ENCODE measurements at regions not wholly inside any gene's neighbourhood (a gene's known extent, or its start where the extent isn't known, plus 50 kb on each side); places are given as distances from the start of the nearest gene placed in this dataset.

DNA sequence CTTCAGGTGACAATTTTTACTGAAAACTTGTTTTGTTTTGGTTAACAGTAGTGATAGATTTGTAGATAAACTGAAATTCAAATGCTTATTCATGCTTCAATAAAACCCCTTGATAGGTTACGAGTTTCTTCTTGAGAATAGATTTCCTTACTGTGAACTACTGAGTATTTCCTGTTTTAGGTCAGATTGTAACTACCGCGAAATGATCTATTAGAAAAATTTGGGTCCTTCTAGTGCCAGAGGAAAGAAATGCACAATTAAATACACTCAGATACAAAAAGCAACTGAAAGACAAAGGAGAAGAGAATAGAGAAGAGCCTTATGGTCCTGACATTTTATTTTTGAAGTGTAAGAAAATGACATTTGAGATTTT is 251.7 kb upstream of the TBL1XR1 start:
- H3K36me3 ChIP-seq (replicated peaks; ENCODE audit: insufficient read depth, low read length), result no peaks in the 10 kb centered on the region
- no peak overlapping the region for H3K4me2 ChIP-seq (ENCODE audit: low read depth, low read length)
- H3K9me2 ChIP-seq (replicated peaks; ENCODE audit: insufficient read depth, low read length), result no peaks in the 10 kb centered on the region
- no peak overlapping the region for H3K27ac ChIP-seq (ENCODE audit: low read length)
- no peaks in the 10 kb centered on the region for H3F3A ChIP-seq (ENCODE audit: insufficient read depth, low read length)
- no peaks in the 10 kb centered on the region for H4K20me1 ChIP-seq (ENCODE audit: insufficient read depth, low read length)
- no peak overlapping the region for H2AFZ ChIP-seq (ENCODE audit: low read length)
- DNase-seq, result no peak
- no peaks in the 10 kb centered on the region for H3K27me3 ChIP-seq (replicated peaks; ENCODE audit: insufficient read depth, low read length)
- H3K9me3 ChIP-seq (replicated peaks; ENCODE audit: insufficient read depth, low read length), result no peaks in the 10 kb centered on the region
- H3K9ac ChIP-seq (ENCODE audit: low read length), result no peak overlapping the region
- no peaks in the 10 kb centered on the region for H3K4me1 ChIP-seq (ENCODE audit: low read length)
- TF ChIP-seq EZH2 (optimal IDR thresholded peaks at IDR 0.05; ENCODE audit: low read depth, low read length) (no peak), EZH2phosphoT487 (IDR thresholded peaks at IDR 0.05; ENCODE audit: low read length) (no peak)
- TF ChIP-seq, protein P1, sequence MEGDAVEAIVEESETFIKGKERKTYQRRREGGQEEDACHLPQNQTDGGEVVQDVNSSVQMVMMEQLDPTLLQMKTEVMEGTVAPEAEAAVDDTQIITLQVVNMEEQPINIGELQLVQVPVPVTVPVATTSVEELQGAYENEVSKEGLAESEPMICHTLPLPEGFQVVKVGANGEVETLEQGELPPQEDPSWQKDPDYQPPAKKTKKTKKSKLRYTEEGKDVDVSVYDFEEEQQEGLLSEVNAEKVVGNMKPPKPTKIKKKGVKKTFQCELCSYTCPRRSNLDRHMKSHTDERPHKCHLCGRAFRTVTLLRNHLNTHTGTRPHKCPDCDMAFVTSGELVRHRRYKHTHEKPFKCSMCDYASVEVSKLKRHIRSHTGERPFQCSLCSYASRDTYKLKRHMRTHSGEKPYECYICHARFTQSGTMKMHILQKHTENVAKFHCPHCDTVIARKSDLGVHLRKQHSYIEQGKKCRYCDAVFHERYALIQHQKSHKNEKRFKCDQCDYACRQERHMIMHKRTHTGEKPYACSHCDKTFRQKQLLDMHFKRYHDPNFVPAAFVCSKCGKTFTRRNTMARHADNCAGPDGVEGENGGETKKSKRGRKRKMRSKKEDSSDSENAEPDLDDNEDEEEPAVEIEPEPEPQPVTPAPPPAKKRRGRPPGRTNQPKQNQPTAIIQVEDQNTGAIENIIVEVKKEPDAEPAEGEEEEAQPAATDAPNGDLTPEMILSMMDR (IDR thresholded peaks at IDR 0.05; ENCODE audit: low read length), result no peak
- no peak overlapping the region for H3K4me3 ChIP-seq (ENCODE audit: low read length)
- H3K79me2 ChIP-seq (ENCODE audit: low read length), result no peaks in the 10 kb centered on the region

DNA sequence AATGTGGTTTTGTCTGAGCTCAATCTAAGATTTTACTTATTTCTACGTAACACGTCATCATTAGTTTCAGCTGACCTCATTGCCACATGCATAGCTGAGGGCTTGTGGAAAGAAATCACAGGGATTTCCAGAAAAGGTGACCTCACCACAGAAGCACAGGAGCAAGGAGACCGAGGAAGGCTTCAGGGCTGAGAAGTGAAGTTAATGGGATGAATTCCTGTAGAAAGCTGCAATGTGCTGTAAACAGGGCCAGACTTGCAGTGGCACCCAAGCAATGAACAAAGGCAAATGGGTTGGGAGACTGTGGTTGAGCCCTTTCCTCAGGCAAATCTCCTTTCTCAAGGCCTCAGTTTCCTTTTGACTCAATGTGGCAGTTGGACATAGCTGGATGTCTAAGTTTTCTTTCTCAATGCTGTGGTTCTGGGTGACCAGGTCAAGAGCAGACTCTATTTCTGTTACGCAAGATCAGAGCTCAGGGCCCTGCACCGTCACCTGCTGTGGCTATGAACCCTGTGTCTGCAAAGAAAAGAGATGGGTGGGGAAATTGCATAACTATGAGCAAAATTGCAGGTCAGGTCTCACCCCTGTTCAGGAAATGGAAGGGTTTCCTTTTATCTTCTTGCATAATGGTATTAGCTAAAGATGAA is 252.2 kb upstream of the TBL1XR1 start:
- Histone ChIP-seq H3K79me2 (ENCODE audit: low read length) (no peaks in the 10 kb centered on the region), H3K9me3 (replicated peaks; ENCODE audit: insufficient read depth, low read length) (no peaks in the 10 kb centered on the region), H3K27me3 (replicated peaks; ENCODE audit: insufficient read depth, low read length) (no peaks in the 10 kb centered on the region), H3K27ac (ENCODE audit: low read length) (no peak overlapping the region), H4K20me1 (ENCODE audit: insufficient read depth, low read length) (no peaks in the 10 kb centered on the region), H3K4me3 (ENCODE audit: low read length) (no peak overlapping the region), H3K9me2 (replicated peaks; ENCODE audit: insufficient read depth, low read length) (no peaks in the 10 kb centered on the region), H3K4me1 (ENCODE audit: low read length) (no peaks in the 10 kb centered on the region), H3K9ac (ENCODE audit: low read length) (no peak overlapping the region), H3K4me2 (ENCODE audit: low read depth, low read length) (no peak overlapping the region), H2AFZ (ENCODE audit: low read length) (no peak overlapping the region), H3K36me3 (replicated peaks; ENCODE audit: insufficient read depth, low read length) (no peaks in the 10 kb centered on the region), H3F3A (ENCODE audit: insufficient read depth, low read length) (no peaks in the 10 kb centered on the region)
- no peak for DNase-seq
- no peak for TF ChIP-seq EZH2 (optimal IDR thresholded peaks at IDR 0.05; ENCODE audit: low read depth, low read length)
- TF ChIP-seq, protein P1 (IDR thresholded peaks at IDR 0.05; ENCODE audit: low read length), result no peak
- no peak for TF ChIP-seq EZH2phosphoT487 (IDR thresholded peaks at IDR 0.05; ENCODE audit: low read length)

DNA sequence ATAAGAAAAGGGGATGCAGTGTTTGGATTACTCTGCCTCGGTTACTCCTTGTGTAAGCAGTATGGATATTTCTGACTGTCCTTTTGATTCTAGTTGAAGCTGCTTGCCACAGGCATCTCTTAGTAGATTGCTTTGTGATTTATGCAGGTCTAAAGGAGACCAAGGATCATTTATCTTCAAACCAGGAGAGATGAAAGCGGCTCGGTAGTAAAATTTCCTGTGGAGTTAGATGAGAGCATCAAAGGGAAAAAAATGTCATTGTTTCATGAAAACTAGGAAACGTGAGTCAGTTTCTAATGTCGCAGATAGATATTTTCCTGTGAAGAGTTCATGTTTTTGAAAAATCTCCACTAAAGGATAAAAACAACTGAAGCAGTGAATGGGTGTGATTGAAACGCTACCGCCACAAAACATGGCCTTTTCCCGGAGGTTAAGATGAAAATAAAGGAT is 254.0 kb upstream of the TBL1XR1 start:
- no peak for DNase-seq
- Histone ChIP-seq H3K36me3 (replicated peaks; ENCODE audit: insufficient read depth, low read length) (no peaks in the 10 kb centered on the region), H3K27ac (ENCODE audit: low read length) (no peak overlapping the region), H3K9ac (ENCODE audit: low read length) (no peak overlapping the region), H3F3A (ENCODE audit: insufficient read depth, low read length) (no peaks in the 10 kb centered on the region), H3K4me2 (ENCODE audit: low read depth, low read length) (no peak overlapping the region), H3K4me3 (ENCODE audit: low read length) (no peak overlapping the region), H3K79me2 (ENCODE audit: low read length) (no peaks in the 10 kb centered on the region), H2AFZ (ENCODE audit: low read length) (no peak overlapping the region), H3K27me3 (replicated peaks; ENCODE audit: insufficient read depth, low read length) (no peaks in the 10 kb centered on the region), H3K4me1 (ENCODE audit: low read length) (no peaks in the 10 kb centered on the region), H3K9me3 (replicated peaks; ENCODE audit: insufficient read depth, low read length) (no peaks in the 10 kb centered on the region), H4K20me1 (ENCODE audit: insufficient read depth, low read length) (no peaks in the 10 kb centered on the region), H3K9me2 (replicated peaks; ENCODE audit: insufficient read depth, low read length) (no peaks in the 10 kb centered on the region)
- no peak for TF ChIP-seq EZH2phosphoT487 (IDR thresholded peaks at IDR 0.05; ENCODE audit: low read length)

Measured in MM.1S (cell line).